Hematopoietic multipotent progenitor cell treated with erythropoietin and hydrocortisone succinate and interleukin-3 and kit ligand, for 8 days (in vitro differentiated cells): ENCODE measurements at regions not wholly inside any gene's neighbourhood (a gene's known extent, or its start where the extent isn't known, plus 50 kb on each side); places are given as distances from the start of the nearest gene placed in this dataset.

ENCODE experiments used
- DNase-seq: peaks from one replicate; pipeline ENCODE4 v3.0.0-alpha.2; 2015

DNA sequence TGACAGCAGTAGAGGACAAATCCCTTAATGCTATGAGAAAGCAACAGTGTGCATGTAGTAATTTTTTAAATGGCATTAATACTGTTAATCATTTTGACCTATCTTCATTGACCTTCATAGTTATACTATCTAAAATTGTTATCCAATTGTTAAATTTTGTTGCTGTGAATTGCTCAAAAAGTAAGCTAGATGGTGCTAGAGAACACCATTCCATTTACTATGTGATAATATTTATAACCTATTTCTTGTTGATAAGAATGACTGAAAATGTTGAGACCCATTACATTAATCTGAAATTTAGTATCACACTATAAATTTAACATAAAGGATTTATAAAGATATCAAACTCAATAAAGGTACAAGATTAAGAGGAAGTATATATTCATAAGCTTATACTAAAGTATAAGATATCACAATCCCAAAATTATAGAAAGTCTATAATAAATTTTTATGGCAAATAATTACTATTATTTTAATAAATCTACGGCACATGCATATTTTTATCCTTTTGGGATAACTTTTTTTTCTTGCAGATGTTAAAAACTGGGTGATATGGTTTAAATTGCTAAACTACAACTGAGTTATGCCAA is 1573.3 kb downstream of the PCDH9 start:
- DNase-seq: peak; percentile 7

DNA sequence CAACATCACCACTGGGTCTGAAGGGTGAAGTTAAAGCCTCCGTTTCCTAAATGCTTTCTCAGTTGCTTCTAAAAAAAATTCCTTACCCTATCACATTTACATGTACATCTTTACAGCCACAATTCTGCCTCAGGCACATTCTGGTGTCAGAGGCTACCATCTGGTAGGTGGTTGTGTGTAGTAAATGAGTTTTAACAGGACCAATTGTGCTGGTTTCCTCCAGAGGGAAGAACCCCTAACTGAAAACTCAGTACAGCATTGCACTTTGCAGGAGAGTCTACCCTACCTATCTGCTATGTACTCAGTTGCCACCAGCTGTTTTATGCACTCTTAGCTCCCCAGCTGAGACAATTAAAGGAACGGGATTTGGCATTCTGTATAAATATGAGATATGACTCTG is 1576.5 kb downstream of the PCDH9 start:
- no peak for DNase-seq

GRCh38 chr13:65650321-65650720 is 1579.8 kb downstream of the PCDH9 start:
- DNase-seq: no peak

DNA sequence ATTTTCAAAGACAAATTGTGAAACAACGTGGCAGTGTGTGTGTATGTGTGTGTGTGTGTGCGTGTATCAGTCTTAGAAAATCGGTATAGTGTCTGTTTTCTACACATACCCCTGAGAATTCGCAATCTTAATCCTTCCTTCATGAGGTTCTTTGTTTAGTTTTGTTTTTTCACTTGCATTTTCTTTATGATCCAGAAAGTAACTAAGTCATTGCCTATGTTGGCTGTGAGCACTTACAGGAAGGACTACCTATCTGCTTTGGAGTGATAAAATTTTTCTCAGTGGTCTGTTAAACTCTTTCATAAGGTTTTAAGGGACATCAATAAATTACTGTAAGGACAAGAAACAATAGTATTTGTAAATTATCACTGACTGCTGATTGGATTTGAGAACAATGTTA is 1587.1 kb downstream of the PCDH9 start:
- peak; percentile 3 for DNase-seq

GRCh38 chr13:65642301-65642700 is 1587.8 kb downstream of the PCDH9 start:
- DNase-seq: no peak

DNA sequence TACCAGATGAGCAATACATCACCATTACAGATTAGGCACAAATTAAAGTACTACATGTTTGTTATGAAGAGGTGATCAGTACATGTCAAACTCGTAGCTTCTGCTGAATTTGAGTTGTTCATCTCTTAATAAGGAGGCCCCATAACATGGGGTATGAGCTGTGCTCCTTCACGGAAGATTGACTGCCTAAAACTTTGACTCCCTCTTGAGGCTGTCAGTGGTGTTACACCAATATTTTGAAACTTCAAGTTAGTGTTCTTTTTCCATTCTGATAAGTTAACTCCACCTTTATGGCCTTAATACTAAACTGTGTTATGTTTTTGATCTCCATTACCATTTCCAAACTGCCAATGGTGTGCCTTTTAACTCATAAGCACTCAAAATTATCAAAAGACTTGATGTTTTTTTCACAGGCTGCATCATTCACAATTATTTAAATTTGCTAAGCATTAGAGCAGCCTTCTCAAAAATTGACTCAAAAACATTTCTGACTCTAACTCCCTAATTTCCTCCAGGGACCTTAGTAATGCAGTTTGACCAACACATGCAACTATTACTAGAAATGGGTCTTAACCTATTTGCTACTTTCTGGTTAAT is 1591.5 kb downstream of the PCDH9 start:
- DNase-seq: peak; percentile 59

DNA sequence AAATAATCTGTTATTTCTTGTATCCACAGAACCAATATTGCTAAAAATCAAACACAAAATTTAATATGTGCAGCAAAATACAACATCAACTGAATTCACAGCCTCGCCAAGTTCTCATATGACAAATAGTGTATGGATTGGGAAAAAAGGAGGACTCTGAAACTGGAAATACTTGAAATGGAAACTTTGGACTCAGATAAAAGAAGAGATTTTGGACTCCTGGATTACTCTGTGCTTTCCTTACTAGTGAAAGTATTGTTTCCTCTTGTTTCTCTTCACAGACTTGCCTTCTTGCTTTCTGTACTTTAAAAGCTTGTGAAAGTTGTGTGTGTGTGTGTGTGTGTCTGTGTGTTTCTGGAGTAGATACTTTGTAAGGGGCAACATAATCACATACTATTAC is 1596.3 kb downstream of the PCDH9 start:
- DNase-seq: no peak

- DNase-seq: no peak
Measured at GRCh38 chr13:65631078-65631477, 1599.1 kb downstream of the PCDH9 start.

DNA sequence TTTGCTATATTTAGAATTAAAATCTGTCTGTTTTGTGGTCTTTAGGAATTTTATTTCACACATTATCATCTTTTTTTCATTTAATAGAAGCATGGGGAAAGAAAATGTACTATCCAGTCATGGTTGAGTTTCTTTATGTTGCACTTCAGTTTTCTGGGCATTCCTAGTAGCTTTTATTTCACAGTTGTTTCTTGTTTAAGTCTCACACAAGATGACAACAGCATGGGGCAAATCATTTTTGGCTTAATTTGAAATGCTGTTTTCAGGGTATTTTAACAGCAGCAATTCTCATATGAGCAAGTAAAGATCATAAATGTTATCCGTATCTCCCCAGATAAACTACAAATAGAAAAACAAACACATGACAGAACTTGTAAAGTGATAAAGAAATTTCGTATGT is 1600.2 kb downstream of the PCDH9 start:
- DNase-seq: no peak

GRCh38 chr13:65623148-65623547 is 1607.0 kb downstream of the PCDH9 start:
- DNase-seq: peak; percentile 18

GRCh38 chr13:65615506-65615905 is 1614.6 kb downstream of the PCDH9 start:
- no peak for DNase-seq

GRCh38 chr13:65613004-65613403 is 1617.1 kb downstream of the PCDH9 start:
- peak; percentile 8 for DNase-seq

DNA sequence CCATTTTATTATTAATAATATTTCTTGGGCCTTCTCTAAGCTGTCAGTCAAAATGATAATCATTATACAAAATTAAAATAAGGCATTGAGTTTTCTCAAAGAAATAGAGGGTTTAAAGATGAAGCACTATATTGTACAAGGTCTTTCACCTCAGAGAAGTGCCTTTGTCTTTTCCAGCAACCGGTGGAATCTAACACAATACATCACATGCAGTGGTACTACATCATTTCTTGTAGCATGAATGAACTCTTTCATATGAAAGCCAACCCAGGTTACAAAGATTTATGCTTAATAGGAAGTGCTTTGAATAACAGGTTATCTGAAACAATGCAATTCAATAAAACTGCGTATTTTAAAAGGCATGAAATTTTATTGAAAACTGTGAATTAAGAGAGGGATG is 1620.8 kb downstream of the PCDH9 start:
- no peak for DNase-seq

- no peak for DNase-seq
Measured at GRCh38 chr13:65606622-65607021, 1623.5 kb downstream of the PCDH9 start.

- no peak for DNase-seq
Measured at GRCh38 chr13:65605396-65605795, 1624.7 kb downstream of the PCDH9 start.

DNA sequence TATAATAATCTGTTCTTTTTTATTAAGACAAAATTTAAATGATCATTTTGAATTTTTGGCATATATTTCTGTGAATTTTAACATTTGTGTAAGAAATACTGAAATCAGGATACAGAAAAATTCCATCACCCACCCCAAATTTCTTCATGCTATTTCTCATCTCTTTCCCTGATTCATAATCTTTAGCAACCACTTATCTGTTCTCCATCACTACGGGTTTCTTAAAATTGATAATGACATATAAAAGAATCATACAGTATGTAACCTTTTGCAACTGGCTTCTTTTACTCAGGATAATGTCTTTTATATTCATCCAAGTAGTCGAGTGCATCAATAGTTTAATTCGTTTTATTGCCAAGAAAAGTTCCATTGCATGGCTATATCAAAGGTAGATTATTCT is 1627.0 kb downstream of the PCDH9 start:
- no peak for DNase-seq

- no peak for DNase-seq
Measured at GRCh38 chr13:65601855-65602254, 1628.3 kb downstream of the PCDH9 start.

DNA sequence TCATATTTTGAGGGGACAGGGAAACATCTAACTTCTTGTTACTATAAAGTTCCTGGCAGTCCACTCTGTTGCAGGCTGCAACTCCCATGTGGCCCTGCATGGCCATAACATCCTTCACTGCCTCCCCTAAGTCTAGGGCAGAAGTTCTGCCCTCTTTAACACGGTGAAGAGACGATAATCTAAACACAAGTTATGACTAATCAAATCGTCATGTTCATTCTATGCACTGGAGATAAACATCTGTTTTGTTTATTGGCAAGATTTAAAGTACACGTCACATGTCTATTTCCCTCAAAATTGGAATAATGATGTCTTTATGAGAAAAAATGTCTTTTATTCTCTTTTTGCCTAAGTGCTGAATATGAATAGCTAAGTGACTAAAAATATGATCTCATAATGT is 1629.4 kb downstream of the PCDH9 start:
- DNase-seq: no peak

DNA sequence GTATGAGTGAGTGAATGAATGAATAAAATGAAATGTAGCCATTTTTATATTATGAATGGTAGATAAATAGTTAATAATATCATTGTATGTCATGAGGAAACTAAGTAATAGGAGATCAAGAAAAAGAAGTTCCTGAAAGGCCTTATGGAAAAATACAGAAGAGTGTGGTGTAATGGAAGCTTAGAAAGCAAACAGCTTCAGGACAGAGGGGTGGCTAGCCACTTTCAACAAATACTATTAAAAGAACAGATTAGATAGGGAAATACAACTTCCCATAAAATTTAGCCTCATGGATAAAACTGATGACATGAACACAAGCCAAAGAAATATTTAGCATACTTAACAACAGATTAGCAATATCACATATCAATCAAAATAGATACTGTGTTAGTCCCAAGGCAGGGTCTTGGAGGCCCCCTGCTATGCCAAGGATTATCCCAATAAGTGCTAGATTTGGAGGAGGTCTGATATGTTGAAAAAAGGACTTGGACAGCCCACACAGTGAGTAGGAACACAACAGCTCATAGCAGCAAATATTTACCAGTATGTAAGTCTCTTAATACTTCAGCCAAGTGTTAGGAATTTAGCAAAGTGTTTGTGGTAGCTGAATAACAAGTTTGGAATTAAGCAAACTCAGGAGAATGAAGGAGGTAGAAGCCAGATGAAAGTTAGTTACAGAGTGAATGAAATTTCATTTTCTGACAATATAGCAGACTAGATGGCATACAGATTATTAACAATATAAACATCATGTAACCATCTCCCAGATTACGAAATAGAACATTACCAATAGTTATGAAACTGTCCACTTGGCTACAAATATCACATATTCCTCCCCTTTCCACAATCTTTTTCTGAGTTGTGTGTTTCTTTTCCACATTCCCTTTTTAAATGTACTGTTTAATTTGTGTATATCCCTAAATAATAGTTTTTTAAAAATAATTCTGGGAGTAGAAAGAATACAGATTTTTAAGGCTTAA is 1632.0 kb downstream of the PCDH9 start:
- DNase-seq: no peak

DNA sequence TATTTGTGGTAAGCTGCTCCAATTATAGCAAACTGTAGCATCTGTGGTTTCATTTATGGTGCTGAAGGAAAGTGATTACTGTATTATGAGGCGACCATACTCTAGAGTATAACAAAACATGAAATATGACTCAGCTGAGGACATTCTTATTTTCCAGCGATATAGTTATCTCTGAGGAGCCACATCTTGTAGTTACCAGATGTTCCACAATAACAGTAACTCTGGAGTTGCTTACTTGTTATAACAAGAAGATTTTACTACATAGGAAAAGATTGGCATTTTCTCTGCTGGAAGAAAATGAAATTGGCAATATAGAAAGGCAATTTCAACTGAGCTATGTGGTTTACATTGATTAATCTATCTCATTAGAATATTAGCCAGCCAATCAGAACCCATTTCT is 1634.2 kb downstream of the PCDH9 start:
- DNase-seq: peak; percentile 15

GRCh38 chr13:65594298-65594781 is 1635.8 kb downstream of the PCDH9 start:
- DNase-seq: no peak

DNA sequence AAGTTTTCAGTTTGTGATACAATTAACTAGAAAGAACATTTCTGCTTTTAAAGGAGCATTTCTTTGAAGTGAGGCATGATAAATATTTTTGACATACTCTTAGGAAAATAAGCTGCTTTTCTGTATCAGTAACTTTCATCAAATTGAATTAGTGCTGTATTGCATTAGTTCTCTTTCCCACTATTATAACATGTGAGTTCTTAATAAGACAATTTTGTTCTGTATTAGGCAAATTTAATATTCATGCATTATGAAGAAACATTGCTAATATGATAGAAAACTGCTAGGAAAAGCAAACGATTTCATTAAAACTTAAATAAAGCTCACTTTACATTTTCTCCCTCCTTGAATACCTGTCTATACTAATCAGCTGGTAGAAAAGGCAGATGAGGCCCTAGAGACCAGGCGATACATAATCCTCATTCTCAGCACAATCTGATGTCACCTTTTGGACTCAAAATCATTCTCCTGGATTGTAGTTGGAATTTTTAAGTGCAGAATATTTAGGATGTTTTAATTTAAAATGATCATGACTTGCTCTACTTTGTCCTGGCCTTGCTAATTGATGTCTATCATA is 1636.8 kb downstream of the PCDH9 start:
- no peak for DNase-seq

DNA sequence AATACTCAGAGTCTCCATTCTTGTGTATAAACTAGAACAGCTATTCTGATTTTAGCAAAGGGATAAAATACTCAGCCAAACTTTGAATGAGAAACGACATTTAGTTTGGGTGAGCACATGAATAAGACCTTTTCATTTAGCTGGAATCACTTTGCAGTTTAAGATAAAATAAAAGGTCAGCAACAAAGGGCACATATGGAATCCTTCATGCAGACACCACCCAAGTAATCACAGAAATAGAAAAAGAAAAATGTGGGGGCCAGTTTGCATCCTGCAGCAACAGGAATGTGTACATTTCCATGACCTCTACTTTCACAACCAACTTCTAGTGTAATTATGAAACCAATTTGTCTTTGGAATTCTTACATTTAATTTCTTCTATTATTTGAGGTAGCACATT is 1637.4 kb downstream of the PCDH9 start:
- no peak for DNase-seq

DNA sequence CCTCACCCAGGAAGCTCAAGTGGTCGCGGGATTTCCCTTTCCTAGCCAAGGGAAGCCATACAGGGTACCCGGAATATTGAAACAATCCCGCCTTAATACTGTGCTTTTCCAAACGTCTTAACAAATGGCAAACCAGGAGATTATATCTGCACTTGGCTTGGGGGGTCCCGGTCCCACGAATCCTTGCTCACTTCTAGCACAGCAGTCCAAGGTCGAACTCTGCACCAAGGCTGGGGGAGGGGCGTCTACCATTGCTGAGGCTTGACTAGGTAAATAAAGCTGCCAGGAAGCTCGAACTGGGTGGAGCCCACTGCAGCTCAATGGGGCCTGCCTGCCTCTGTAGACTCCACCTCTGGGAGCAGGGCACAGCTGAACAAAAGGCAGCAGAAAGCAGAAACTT is 1644.8 kb downstream of the PCDH9 start:
- no peak for DNase-seq
